Neutrophil (primary cell): ENCODE measurements at regions not wholly inside any gene's neighbourhood (a gene's known extent, or its start where the extent isn't known, plus 50 kb on each side); places are given as distances from the start of the nearest gene placed in this dataset.

ENCODE experiments used
- H3K27ac ChIP-seq: fragments of 200-600 bp; sonication (generic); 2 replicates; pipeline ENCODE4 v1.5.1; 2016; ENCODE audit warnings: mild to moderate bottlenecking, moderate library complexity
- H3K27me3 ChIP-seq: fragments of 200-600 bp; sonication (generic); 2 replicates; pipeline ENCODE4 v1.6.0; 2016; ENCODE audit warnings: mild to moderate bottlenecking
- H3K36me3 ChIP-seq: fragments of 200-600 bp; sonication (generic); 2 replicates; pipeline ENCODE4 v1.5.1; 2017
- H3K4me1 ChIP-seq, 2 experiments: fragments of 200-600 bp in 1 of 2; sonication (generic) in 1 of 2; 1 replicate in 1 of 2; 2 replicates in 1 of 2; pipeline versions ENCODE4 v1.5.1 to v1.6.1; 2013 to 2016; ENCODE audit warnings: low read depth in 1 of 2, low read length in 1 of 2, mild to moderate bottlenecking in 1 of 2, moderate library complexity in 1 of 2; ENCODE audit not compliant: control insufficient read depth in 1 of 2, insufficient read depth in 1 of 2
- H3K4me3 ChIP-seq, 2 experiments: fragments of 200-600 bp in 1 of 2; sonication (generic) in 1 of 2; 1 replicate in 1 of 2; 2 replicates in 1 of 2; pipeline ENCODE4 v1.5.1; 2013 to 2016; ENCODE audit warnings: low read depth in 1 of 2, low read length in 1 of 2, mild to moderate bottlenecking in 1 of 2, moderate library complexity in 1 of 2
- H3K9me3 ChIP-seq: fragments of 200-600 bp; sonication (generic); 2 replicates; pipeline ENCODE4 v1.5.1; 2016
- TF ChIP-seq, protein P1 (sequence below): fragments of 200-600 bp; sonication (generic); IDR thresholded peaks from 2 replicates; pipeline ENCODE4 v1.5.1; 2016; ENCODE audit warnings: antibody characterized with exemption

DNA sequence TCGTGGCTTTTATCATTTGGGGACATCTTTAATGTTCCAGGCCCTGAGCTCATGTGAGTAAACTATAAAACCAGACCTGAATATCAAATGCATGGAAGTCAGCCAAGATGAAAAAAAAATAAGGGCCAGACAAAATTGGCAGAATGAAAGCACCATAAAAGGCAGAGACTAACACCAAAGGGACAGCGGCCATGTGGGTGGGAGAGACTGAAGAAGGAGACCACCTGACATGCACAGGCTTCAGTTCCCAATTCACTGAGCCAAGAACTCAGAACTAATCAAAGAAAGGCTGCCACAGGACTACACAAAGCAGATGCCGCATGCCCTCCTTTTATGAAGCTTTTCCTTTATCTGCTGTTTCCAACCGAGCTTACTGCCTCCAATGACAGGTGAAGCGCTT, 267.1 kb downstream of the RAD51AP2 start:
- TF ChIP-seq, protein P1, sequence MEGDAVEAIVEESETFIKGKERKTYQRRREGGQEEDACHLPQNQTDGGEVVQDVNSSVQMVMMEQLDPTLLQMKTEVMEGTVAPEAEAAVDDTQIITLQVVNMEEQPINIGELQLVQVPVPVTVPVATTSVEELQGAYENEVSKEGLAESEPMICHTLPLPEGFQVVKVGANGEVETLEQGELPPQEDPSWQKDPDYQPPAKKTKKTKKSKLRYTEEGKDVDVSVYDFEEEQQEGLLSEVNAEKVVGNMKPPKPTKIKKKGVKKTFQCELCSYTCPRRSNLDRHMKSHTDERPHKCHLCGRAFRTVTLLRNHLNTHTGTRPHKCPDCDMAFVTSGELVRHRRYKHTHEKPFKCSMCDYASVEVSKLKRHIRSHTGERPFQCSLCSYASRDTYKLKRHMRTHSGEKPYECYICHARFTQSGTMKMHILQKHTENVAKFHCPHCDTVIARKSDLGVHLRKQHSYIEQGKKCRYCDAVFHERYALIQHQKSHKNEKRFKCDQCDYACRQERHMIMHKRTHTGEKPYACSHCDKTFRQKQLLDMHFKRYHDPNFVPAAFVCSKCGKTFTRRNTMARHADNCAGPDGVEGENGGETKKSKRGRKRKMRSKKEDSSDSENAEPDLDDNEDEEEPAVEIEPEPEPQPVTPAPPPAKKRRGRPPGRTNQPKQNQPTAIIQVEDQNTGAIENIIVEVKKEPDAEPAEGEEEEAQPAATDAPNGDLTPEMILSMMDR = no peak
- Histone ChIP-seq H3K9me3 (no peaks in the 10 kb centered on the region), H3K27me3 (no peaks in the 10 kb centered on the region), H3K27ac (no peak overlapping the region), H3K36me3 (no peaks in the 10 kb centered on the region), H3K4me1 (no peaks in the 10 kb centered on the region), H3K4me3 (no peak overlapping the region)

DNA sequence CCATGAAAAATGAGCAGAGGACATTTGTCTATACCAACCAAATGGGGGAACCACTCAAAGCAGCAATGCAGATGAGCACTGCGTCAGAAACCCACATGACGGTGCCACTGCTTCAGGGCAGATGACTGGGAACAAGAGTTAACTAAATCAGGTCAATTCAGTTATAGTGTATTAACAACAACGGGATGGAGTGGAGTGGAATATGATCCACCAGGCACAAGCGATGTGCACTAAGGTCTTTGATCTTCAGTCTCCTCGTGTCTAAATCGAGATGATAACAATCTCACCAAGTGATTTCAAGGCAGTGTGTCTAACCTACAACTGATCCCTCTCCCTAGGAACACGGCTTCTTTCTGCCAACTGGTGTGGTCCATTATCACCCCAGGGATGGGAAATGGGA, 269.0 kb downstream of the RAD51AP2 start:
- no peaks in the 10 kb centered on the region for H3K9me3 ChIP-seq
- H3K4me3 ChIP-seq = no peak overlapping the region
- H3K27me3 ChIP-seq = no peaks in the 10 kb centered on the region
- no peak overlapping the region for H3K27ac ChIP-seq
- TF ChIP-seq, protein P1 = no peak
- H3K4me1 ChIP-seq = no peaks in the 10 kb centered on the region
- H3K36me3 ChIP-seq = no peaks in the 10 kb centered on the region

DNA sequence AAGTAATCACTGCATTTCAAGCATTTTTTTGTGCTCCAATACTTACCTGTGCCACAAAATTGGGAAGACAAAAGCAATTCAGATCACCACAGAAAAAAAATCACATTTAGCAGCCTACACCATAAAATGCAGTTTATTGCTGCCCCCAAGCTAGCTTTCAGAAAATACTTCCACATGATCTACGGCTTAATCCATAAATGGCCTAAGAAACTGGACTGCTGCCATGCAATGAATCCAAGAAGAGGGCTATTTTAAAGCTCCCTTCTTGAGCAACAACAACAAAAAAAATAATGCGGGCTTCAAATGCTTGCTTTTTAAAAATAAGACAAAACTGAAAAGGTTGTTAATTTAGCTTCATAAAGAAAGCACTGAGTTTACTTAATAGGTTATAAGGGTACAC, 272.3 kb downstream of the RAD51AP2 start:
- Histone ChIP-seq H3K4me3 (no peak overlapping the region), H3K27ac (no peak overlapping the region), H3K36me3 (no peaks in the 10 kb centered on the region), H3K27me3 (no peaks in the 10 kb centered on the region), H3K4me1 (no peaks in the 10 kb centered on the region), H3K9me3 (no peaks in the 10 kb centered on the region)
- TF ChIP-seq, protein P1 = no peak

DNA sequence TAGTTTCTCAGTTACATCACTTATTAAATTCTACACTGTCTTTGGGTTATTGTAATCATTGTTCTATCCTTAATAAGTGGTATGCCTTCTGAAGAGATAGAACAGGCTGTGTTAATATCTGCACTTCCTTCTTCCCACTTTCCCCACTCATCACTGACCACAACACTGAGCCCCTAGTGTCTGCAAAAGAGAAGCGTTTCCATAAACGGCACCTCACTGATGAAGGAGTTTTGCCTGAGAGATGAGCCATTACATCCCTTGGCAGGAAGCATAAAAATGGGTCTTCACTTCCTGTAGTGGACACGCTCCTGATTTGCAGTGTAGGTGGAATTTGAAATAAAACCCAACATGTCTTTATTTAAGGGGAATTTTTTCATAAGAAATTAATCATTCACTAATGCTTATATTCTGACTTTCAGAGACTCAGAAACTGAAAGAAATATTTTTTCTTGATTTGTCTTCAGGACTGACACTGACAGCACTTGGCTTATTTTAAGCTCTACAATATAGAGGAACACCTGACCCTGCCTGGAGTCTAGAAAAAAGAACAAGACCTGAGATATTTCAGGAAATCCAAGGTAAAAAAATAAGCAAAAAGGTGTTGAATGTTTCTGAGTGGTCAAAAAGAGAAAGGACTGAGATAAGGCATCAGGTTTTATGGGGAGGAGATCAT, 275.3 kb downstream of the RAD51AP2 start:
- no peak overlapping the region for H3K4me3 ChIP-seq
- H3K36me3 ChIP-seq = no peaks in the 10 kb centered on the region
- H3K27me3 ChIP-seq = no peaks in the 10 kb centered on the region
- H3K4me1 ChIP-seq = no peaks in the 10 kb centered on the region
- H3K27ac ChIP-seq = no peak overlapping the region
- TF ChIP-seq, protein P1 = no peak
- no peaks in the 10 kb centered on the region for H3K9me3 ChIP-seq

DNA sequence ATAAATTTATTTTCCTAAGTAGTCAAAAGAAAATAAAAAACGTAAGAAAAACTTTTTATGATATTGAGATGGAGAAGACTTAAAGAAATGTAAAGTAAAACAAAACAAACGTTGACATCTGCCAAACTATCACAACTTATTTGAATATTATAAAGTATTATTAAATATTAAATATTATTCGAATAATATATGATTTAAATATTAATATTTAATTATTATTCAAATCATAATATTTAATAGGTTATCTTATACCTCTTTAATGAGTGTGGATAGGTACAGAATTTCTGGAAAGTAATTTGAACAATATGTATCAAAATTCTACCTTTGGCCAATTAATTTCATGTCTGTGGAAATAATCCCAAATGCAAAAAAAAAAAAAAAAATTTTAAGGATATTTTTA, 278.7 kb downstream of the RAD51AP2 start:
- Histone ChIP-seq H3K4me1 (no peaks in the 10 kb centered on the region), H3K27me3 (no peaks in the 10 kb centered on the region), H3K36me3 (no peaks in the 10 kb centered on the region), H3K4me3 (no peak overlapping the region), H3K9me3 (no peaks in the 10 kb centered on the region), H3K27ac (no peak overlapping the region)
- TF ChIP-seq, protein P1 = no peak

DNA sequence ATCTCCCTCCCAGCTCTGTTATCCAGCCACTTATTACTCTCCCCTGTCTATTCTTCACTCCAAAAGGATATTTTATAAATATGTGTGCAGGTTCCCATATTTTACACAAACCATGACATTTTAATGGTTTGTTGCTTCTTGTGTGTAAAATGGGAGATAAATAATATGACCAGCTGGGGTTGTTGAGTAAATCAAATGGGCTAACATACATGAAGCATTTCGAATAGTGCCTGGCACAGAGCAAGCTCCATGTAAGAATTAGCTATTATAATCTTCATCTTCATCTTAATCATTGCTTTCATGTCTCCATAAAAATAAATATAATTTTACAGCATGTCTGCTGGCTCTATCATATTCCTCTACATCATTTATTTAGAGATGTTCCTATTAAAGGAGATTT, 283.1 kb downstream of the RAD51AP2 start:
- TF ChIP-seq, protein P1 = no peak

More for the DNA sequence above, 283.1 kb downstream of the RAD51AP2 start:
- Histone ChIP-seq H3K36me3 (no peaks in the 10 kb centered on the region), H3K9me3 (no peaks in the 10 kb centered on the region), H3K27ac (no peak overlapping the region), H3K27me3 (no peaks in the 10 kb centered on the region), H3K4me3 (no peak overlapping the region), H3K4me1 (no peaks in the 10 kb centered on the region)
